IMR-90 (cell line): ENCODE measurements at regions not wholly inside any gene's neighbourhood (a gene's known extent, or its start where the extent isn't known, plus 50 kb on each side); places are given as distances from the start of the nearest gene placed in this dataset.

Experiments used
- ATAC-seq: fragments of 200-7000 bp; cut with Tn5 transposase; 2 replicates; pipeline ENCODE4 v1.9.1; 2020; ENCODE audit warnings: low read depth, mild to moderate bottlenecking, moderate library complexity
- BruUV-seq: library from RNA; stranded (reverse); fragments of 400-500 nt; replicated peaks from 2 replicates; lab custom pipeline; 2021; lab: Mats Ljungman, UMichigan
- CTCF ChIA-PET: fragments of 300-600 bp; formaldehyde crosslinking; extraction: SDS; loops from one replicate; lab custom pipeline; 2021; ENCODE audit warnings: antibody characterized with exemption; lab: Yijun Ruan, JAX
- POLR2A ChIA-PET: fragments of 300-600 bp; sonication (Branson Sonifier 250); formaldehyde crosslinking; loops from one replicate; lab custom pipeline; 2022; ENCODE audit warnings: antibody characterized with exemption; ENCODE audit not compliant: unreplicated experiment; lab: Charles Lee
- DNase-seq: peaks from one replicate; pipeline ENCODE4 v3.0.0; 2013
- H2AFZ ChIP-seq: replicated peaks from 2 replicates; pipeline ENCODE3; 2013; ENCODE audit warnings: low read length, mild to moderate bottlenecking; ENCODE audit not compliant: poor library complexity
- H2AK5ac ChIP-seq: 2 replicates; pipeline ENCODE4 v1.6.1; 2013; ENCODE audit warnings: low read depth, low read length, inconsistent platforms
- H2AK9ac ChIP-seq: replicated peaks from 2 replicates; pipeline ENCODE3; 2013; ENCODE audit warnings: mild to moderate bottlenecking, low read depth, low read length, moderate library complexity; ENCODE audit not compliant: poor library complexity
- H2BK120ac ChIP-seq: 2 replicates; pipeline ENCODE4 v1.6.1; 2013; ENCODE audit warnings: low read depth, low read length, inconsistent platforms
- H2BK15ac ChIP-seq: 3 replicates; pipeline ENCODE4 v1.6.1; 2013; ENCODE audit warnings: low read depth, low read length, inconsistent platforms
- H2BK20ac ChIP-seq: 2 replicates; pipeline ENCODE4 v1.6.1; 2013; ENCODE audit warnings: low read depth, mild to moderate bottlenecking, inconsistent platforms, low read length, moderate library complexity
- H2BK5ac ChIP-seq: 2 replicates; pipeline ENCODE4 v1.6.1; 2013; ENCODE audit warnings: mild to moderate bottlenecking, low read depth, low read length, inconsistent platforms; ENCODE audit not compliant: poor library complexity, severe bottlenecking
- H3K14ac ChIP-seq: replicated peaks from 2 replicates; pipeline ENCODE4 v1.6.1; 2013; ENCODE audit warnings: low read depth, low read length, inconsistent platforms
- H3K18ac ChIP-seq: 2 replicates; pipeline ENCODE4 v1.6.1; 2013; ENCODE audit warnings: low read depth, low read length, control low read depth
- H3K23ac ChIP-seq: 2 replicates; pipeline ENCODE4 v1.6.1; 2013; ENCODE audit warnings: low read depth, low read length, inconsistent platforms
- H3K27ac ChIP-seq: 2 replicates; pipeline ENCODE4 v1.5.1; 2013; ENCODE audit warnings: mild to moderate bottlenecking, control low read depth, low read length; ENCODE audit not compliant: insufficient read depth
- H3K27me3 ChIP-seq: 2 replicates; pipeline ENCODE4 v1.6.1; 2013; ENCODE audit warnings: low read length; ENCODE audit not compliant: control insufficient read depth, insufficient read depth
- H3K36me3 ChIP-seq: 2 replicates; pipeline ENCODE4 v1.6.1; 2013; ENCODE audit warnings: low read length, mixed read lengths; ENCODE audit not compliant: control insufficient read depth, insufficient read depth
- H3K4ac ChIP-seq: 2 replicates; pipeline ENCODE4 v1.6.1; 2013; ENCODE audit warnings: low read depth, low read length, inconsistent platforms
- H3K4me1 ChIP-seq: 2 replicates; pipeline ENCODE4 v1.6.1; 2013; ENCODE audit warnings: low read length, mixed read lengths; ENCODE audit not compliant: control insufficient read depth, insufficient read depth
- H3K4me2 ChIP-seq: 2 replicates; pipeline ENCODE4 v1.6.1; 2013; ENCODE audit warnings: low read depth, mild to moderate bottlenecking, control low read depth, low read length, moderate library complexity
- H3K4me3 ChIP-seq: 2 replicates; pipeline ENCODE4 v1.5.1; 2013; ENCODE audit warnings: low read depth, mild to moderate bottlenecking, control low read depth, low read length, moderate library complexity; ENCODE audit not compliant: insufficient read depth
- H3K56ac ChIP-seq: 2 replicates; pipeline ENCODE4 v1.6.1; 2013; ENCODE audit warnings: low read length, inconsistent platforms; ENCODE audit not compliant: insufficient read depth; ENCODE audit errors: extremely low read depth
- H3K79me1 ChIP-seq, 2 experiments: 2 replicates each; pipeline ENCODE4 v1.6.1; 2013; ENCODE audit warnings: low read length in 2 of 2, inconsistent platforms in 1 of 2, low read depth in 1 of 2
- H3K9ac ChIP-seq: 2 replicates; pipeline ENCODE4 v1.6.1; 2013; ENCODE audit warnings: low read depth, low read length, control low read depth
- H3K9me1 ChIP-seq: 2 replicates; pipeline ENCODE4 v1.6.1; 2013; ENCODE audit warnings: low read length, inconsistent platforms; ENCODE audit not compliant: insufficient read depth
- H3K9me3 ChIP-seq: 2 replicates; pipeline ENCODE4 v1.6.1; 2013; ENCODE audit warnings: low read length; ENCODE audit not compliant: control insufficient read depth, insufficient read depth
- H4K20me1 ChIP-seq: 2 replicates; pipeline ENCODE4 v1.6.1; 2013; ENCODE audit warnings: low read length, inconsistent platforms; ENCODE audit not compliant: insufficient read depth
- H4K5ac ChIP-seq: 2 replicates; pipeline ENCODE4 v1.6.1; 2013; ENCODE audit warnings: mild to moderate bottlenecking, low read depth, low read length, control low read depth
- H4K8ac ChIP-seq, 2 experiments: 2 replicates each; pipeline ENCODE4 v1.6.1; 2013; ENCODE audit warnings: low read depth in 2 of 2, low read length in 2 of 2, control low read depth in 1 of 2, inconsistent platforms in 1 of 2
- H4K91ac ChIP-seq: 2 replicates; pipeline ENCODE4 v1.6.1; 2013; ENCODE audit warnings: low read depth, low read length, inconsistent platforms; ENCODE audit not compliant: insufficient read depth
- BHLHE40 ChIP-seq: fragments of 150-350 bp; IDR thresholded peaks from 2 replicates; pipeline ENCODE4 v1.6.1; 2016; ENCODE audit warnings: mild to moderate bottlenecking, low read depth, low read length
- CEBPB ChIP-seq: IDR thresholded peaks from 2 replicates; pipeline ENCODE4 v1.6.1; 2012; ENCODE audit warnings: low read depth, low read length, improper control_type of control experiment
- CHD1 ChIP-seq: IDR thresholded peaks from 2 replicates; pipeline ENCODE4 v1.6.1; 2012; ENCODE audit warnings: low read depth, low read length, improper control_type of control experiment
- CTCF ChIP-seq: conservative IDR thresholded peaks from 2 replicates; pipeline ENCODE4 v1.5.1; 2012; ENCODE audit warnings: mild to moderate bottlenecking, low read depth, low read length, improper control_type of control experiment
- ELK1 ChIP-seq: fragments of 150-350 bp; IDR thresholded peaks from 2 replicates; pipeline ENCODE4 v1.6.1; 2016; ENCODE audit warnings: low read depth, mild to moderate bottlenecking, low read length, moderate library complexity, borderline replicate concordance
- FOS ChIP-seq: fragments of 150-350 bp; IDR thresholded peaks from 2 replicates; pipeline ENCODE4 v1.6.1; 2016; ENCODE audit warnings: low read depth, low read length
- MAFK ChIP-seq: IDR thresholded peaks from 2 replicates; pipeline ENCODE4 v1.6.1; 2012; ENCODE audit warnings: low read depth, low read length, improper control_type of control experiment
- MAZ ChIP-seq: IDR thresholded peaks from 2 replicates; pipeline ENCODE4 v1.6.1; 2012; ENCODE audit warnings: low read depth, mild to moderate bottlenecking, low read length, improper control_type of control experiment, moderate library complexity, borderline replicate concordance
- MXI1 ChIP-seq: IDR thresholded peaks from 2 replicates; pipeline ENCODE4 v1.6.1; 2012; ENCODE audit warnings: low read depth, mild to moderate bottlenecking, low read length, moderate library complexity, borderline replicate concordance
- NFE2L2 ChIP-seq: fragments of 150-350 bp; IDR thresholded peaks from 2 replicates; pipeline ENCODE4 v1.6.1; 2016; ENCODE audit warnings: low read depth, mild to moderate bottlenecking, low read length
- POLR2A ChIP-seq: IDR thresholded peaks from 2 replicates; pipeline ENCODE4 v1.6.1; 2012; ENCODE audit warnings: mild to moderate bottlenecking, low read depth, low read length
- RAD21 ChIP-seq: IDR thresholded peaks from 2 replicates; pipeline ENCODE4 v1.6.1; 2012; ENCODE audit warnings: low read length, improper control_type of control experiment
- RCOR1 ChIP-seq: IDR thresholded peaks from 2 replicates; pipeline ENCODE4 v1.6.1; 2012; ENCODE audit warnings: mild to moderate bottlenecking, low read length, improper control_type of control experiment; ENCODE audit not compliant: insufficient replicate concordance
- RFX5 ChIP-seq: IDR thresholded peaks from 2 replicates; pipeline ENCODE4 v1.8.0; 2012; ENCODE audit warnings: low read depth, mild to moderate bottlenecking, low read length, moderate library complexity
- SMC3 ChIP-seq: fragments of 150-350 bp; IDR thresholded peaks from 2 replicates; pipeline ENCODE4 v1.6.1; 2016; ENCODE audit warnings: low read depth, mild to moderate bottlenecking, antibody characterized with exemption, low read length, moderate library complexity
- USF2 ChIP-seq: fragments of 150-350 bp; IDR thresholded peaks from 2 replicates; pipeline ENCODE4 v1.6.1; 2017; ENCODE audit warnings: mild to moderate bottlenecking, antibody characterized with exemption, low read length, low read depth
- WGBS, 2 experiments: methylation state at CpG; one replicate each; pipeline versions ENCODE4 v1.1.5 to v1.1.7; 2013; ENCODE audit warnings: missing lambda C conversion rate in 2 of 2; ENCODE audit not compliant: insufficient read length in 1 of 2; ENCODE audit errors: extremely low coverage in 2 of 2; 5-methylcytosine and 5-hydroxymethylcytosine counted together
- dilution Hi-C: fragments of 300-500 bp; cut with HindIII; formaldehyde crosslinking; loops from one replicate; pipeline ENCODE4 v1.14.3; 2018; ENCODE audit warnings: low sequenced_read_pairs; ENCODE audit not compliant: unreplicated experiment
- in situ Hi-C: fragments of 300-500 bp; cut with MboI; formaldehyde crosslinking; loops from 3 replicates; pipeline ENCODE4 v1.14.3; 2019; ENCODE audit warnings: low sequenced_read_pairs, inconsistent platforms, mixed read lengths
- intact Hi-C: fragments of 100-400 bp; cut with micrococcal nuclease; formaldehyde crosslinking; loops from 2 replicates; pipeline ENCODE4 v1.10.0; 2022

- Histone ChIP-seq H3K4me3 (no peak overlapping the region), H3K23ac (no peak overlapping the region), H2BK5ac (no peak overlapping the region), H2BK120ac (no peak overlapping the region), H4K20me1 (no peaks in the 10 kb centered on the region), H3K56ac (no peak overlapping the region), H3K4me2 (no peak overlapping the region), H3K14ac (no peak overlapping the region), H3K9me1 (no peaks in the 10 kb centered on the region), H4K5ac (no peak overlapping the region), H3K4me1 (no peaks in the 10 kb centered on the region), H2AK5ac (no peak overlapping the region), H3K27me3 (no peaks in the 10 kb centered on the region), H3K9me3 (no peaks in the 10 kb centered on the region; the same call in 1 of the 2 replicates), H2BK15ac (no peak overlapping the region), H3K18ac (no peak overlapping the region), H3K9ac (no peak overlapping the region), H3K36me3 (no peaks in the 10 kb centered on the region), H4K91ac (no peak overlapping the region), H3K27ac (no peak overlapping the region), H2AFZ (no peak overlapping the region), H2AK9ac (no peak overlapping the region), H3K4ac (no peak overlapping the region), H2BK20ac (no peak overlapping the region), H4K8ac (no peak overlapping the region), H3K79me1 (no peaks in the 10 kb centered on the region)
- no CpG with 5 or more reads among the region's 3 CpGs for WGBS, 2 experiments
- dilution Hi-C loops: no loop called here
- ATAC-seq: no peak
- in situ Hi-C loops: no loop called here
- intact Hi-C loops: no loop called here
- no peak for TF ChIP-seq FOS
- no peak for TF ChIP-seq ELK1
- TF ChIP-seq CTCF: no peak
- no peak for TF ChIP-seq RFX5
- TF ChIP-seq RAD21: no peak
- TF ChIP-seq SMC3: no peak
- no peak for TF ChIP-seq POLR2A
- TF ChIP-seq BHLHE40: no peak
- no peak for TF ChIP-seq CHD1
- TF ChIP-seq NFE2L2: no peak
- no peak for TF ChIP-seq MXI1
- no peak for TF ChIP-seq USF2
- no peak for TF ChIP-seq MAZ
- TF ChIP-seq CEBPB: no peak
- TF ChIP-seq MAFK: no peak
- TF ChIP-seq RCOR1: no peak
- CTCF ChIA-PET: no interaction called here
- no peak for DNase-seq
- BruUV-seq: no TSS peak
- POLR2A ChIA-PET: no interaction called here
Measured at GRCh38 chr1:73778471-73778870, 419.5 kb downstream of the LRRIQ3 start.
